ENCODE measurements at regions not wholly inside any gene's neighbourhood (a gene's known extent, or its start where the extent isn't known, plus 50 kb on each side); places are given as distances from the start of the nearest gene placed in this dataset.

DNA sequence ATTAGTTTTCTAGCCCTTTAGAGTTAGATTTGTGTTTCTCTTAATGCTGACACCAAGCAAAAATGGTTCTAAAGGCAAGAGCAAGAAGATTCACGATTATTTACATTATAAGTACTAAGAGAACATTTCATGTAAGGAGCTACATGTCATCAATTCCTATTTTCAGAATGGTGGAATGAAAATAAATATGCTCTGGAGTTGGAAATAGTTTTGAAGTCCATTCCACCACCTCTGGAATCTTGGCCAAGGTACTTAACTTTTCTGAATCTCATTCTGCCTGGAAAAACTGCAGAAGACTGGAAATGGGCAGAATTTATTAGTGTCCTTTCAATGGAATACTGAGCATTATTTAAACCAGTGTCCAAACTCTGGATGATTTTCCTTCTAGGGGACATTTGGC lies 125.1 kb upstream of the RAB11FIP2 start:
- TF ChIP-seq, protein P1, sequence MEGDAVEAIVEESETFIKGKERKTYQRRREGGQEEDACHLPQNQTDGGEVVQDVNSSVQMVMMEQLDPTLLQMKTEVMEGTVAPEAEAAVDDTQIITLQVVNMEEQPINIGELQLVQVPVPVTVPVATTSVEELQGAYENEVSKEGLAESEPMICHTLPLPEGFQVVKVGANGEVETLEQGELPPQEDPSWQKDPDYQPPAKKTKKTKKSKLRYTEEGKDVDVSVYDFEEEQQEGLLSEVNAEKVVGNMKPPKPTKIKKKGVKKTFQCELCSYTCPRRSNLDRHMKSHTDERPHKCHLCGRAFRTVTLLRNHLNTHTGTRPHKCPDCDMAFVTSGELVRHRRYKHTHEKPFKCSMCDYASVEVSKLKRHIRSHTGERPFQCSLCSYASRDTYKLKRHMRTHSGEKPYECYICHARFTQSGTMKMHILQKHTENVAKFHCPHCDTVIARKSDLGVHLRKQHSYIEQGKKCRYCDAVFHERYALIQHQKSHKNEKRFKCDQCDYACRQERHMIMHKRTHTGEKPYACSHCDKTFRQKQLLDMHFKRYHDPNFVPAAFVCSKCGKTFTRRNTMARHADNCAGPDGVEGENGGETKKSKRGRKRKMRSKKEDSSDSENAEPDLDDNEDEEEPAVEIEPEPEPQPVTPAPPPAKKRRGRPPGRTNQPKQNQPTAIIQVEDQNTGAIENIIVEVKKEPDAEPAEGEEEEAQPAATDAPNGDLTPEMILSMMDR (IDR thresholded peaks at IDR 0.05) = no peak

DNA sequence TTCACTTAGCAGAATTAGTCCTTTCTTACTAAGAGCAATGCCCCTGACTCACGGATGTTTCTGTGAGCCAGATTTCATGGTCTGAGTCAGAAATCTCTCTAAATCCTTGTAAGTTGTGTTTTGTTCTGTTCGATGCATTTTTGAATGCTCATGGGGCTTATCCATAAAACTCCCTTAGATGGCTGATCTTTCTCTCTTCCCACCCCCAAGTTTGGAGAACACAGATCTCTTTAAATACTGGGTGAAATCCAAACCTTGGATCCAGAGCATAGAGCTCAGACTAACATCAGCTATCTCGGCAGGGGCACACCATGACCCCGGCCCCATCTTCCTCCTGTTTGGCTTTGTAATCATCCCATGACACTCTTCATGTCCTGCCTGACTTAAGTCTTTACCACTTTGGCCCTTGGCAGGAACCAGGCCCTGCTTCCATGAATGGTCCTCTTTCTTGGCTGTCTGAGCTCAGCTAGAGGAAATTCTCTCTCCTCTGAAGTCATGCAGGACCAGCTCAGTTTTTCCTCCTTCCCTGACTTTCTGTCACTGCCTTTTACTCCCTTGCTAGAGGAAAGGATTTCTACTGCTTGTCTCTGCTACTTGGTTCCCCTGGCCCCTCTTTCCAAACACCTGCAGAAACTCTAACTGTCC lies 120.4 kb upstream of the RAB11FIP2 start:
- TF ChIP-seq, protein P1 (IDR thresholded peaks at IDR 0.05) = no peak

DNA sequence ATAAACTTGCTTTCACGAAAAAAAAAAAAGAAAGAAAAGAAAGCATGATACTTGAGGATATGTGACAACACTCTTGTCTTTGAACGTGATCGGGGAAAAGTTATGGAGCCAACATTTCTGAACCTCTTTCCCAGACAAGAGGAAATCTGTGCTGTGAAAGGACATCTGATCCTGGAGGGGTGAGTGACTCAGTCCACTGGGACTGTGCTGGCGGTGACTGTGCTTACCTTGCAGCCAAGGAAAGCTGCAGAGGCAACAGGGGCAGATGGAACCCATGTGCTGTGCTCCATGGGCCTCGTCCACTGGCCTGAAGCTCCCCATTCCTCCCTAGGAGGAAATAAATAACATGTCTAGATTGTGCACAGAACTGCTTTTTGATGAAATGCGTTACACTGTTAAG lies 116.5 kb upstream of the RAB11FIP2 start:
- TF ChIP-seq, protein P1 (IDR thresholded peaks at IDR 0.05) = no peak

DNA sequence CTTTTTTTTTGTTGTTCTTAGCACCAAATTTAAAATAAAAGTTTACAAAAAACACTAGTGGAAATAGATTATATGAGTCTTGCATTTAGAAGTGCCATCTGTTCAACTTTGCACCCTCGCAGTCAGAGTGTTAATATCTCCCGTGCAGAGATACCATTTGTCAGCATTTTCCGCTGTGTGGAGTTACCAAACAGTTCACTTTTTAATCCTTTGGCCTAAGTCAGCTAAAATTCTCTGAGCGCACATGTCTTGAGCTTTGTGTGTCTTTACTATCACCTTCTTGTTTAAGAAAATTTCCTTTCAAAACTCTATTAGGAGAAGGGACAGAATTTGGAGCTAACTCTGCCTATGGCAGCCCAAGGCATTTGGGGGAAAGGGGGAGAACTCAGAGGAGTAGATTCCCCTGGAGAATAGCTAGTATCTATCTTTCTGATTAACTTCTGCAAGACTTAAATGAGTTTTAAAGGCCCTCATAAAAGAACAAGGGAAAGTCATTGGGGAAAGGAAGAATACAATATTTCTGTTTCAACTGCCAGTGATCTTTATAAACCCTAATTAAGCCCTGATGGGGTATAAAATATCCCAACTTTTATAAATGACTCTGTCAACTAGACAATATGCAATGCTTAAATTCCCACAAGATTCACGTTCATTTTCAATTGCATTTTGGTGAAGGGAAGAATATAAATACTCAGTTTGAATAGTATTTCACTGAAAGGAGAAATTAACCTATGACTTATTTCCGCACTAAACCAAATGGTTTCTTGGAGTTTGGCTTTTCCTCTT lies 114.9 kb upstream of the RAB11FIP2 start:
- TF ChIP-seq, protein P1 (IDR thresholded peaks at IDR 0.05) = no peak

DNA sequence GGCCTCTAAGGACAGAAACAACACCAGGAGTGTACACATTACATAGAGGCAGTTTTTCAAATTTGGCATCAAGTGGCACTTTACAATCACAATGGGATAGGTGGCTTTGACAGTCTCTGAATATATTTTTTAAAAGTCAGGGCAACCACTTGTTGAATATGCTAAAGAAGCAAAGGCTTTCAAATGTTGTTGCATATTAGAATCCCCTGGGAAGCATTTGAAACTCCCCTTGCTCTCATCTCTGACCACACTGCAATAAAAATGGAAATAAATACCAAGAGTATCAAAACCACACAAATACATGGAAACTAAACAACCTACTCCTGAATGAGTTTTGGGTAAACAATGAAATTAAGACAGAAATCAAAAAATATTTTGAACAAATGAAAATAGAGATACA lies 106.5 kb upstream of the RAB11FIP2 start:
- TF ChIP-seq, protein P1 (IDR thresholded peaks at IDR 0.05) = no peak

DNA sequence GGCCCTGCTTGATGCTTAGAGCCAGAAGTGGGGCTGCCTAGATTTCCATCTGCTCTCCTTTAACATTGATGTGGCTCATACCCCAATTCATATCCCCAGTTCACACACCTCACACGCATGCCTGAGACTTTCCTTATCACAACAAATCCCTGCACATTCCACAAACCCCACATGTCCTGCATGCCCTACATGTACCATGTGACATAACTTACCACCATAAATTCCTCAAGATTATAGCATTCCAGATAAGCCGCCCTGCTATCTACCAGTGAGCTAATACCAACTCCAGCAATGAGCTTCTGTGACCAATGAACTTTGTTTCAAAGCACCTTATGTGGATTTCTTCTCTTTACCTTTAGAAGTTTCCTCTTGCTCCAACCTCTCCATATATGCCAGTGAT lies 104.7 kb upstream of the RAB11FIP2 start:
- TF ChIP-seq, protein P1 (IDR thresholded peaks at IDR 0.05) = no peak

DNA sequence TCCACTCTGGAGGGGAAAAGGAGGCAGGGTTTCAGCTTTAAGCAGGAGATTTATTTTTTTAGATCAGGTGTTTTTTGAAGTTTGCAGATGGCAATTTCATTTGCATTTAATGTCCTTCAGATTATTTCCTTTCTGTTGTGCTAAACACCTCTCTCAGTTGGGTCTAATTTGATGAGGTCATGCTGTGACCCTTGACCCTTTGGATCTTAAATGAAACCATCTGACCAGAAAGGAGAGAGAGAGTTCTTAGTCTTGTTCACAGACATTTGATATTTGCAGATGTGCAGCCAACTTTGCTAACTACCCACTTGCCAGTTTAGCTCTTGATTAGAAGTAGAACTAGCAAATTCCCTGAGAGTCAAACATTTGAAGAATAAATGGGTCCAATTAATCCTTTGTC lies 101.5 kb upstream of the RAB11FIP2 start:
- TF ChIP-seq, protein P1 (IDR thresholded peaks at IDR 0.05) = no peak
